PC-9 (cell line): ENCODE measurements at regions not wholly inside any gene's neighbourhood (a gene's known extent, or its start where the extent isn't known, plus 50 kb on each side); places are given as distances from the start of the nearest gene placed in this dataset.

Experiments
- CTCF ChIP-seq: fragments of 200-600 bp; sonication (generic); conservative IDR thresholded peaks from 2 replicates; pipeline ENCODE4 v1.6.1; 2017; ENCODE audit warnings: mixed run types, antibody characterized with exemption, mild to moderate bottlenecking, moderate library complexity
- EZH2 ChIP-seq: fragments of 200-600 bp; sonication (generic); IDR thresholded peaks from 2 replicates; pipeline ENCODE4 v1.8.0; 2017; ENCODE audit warnings: antibody characterized with exemption, low read depth

- no peak for TF ChIP-seq CTCF
- no peak for TF ChIP-seq EZH2
Observed at GRCh38 chr2:138959031-138959430, 178.8 kb upstream of the NXPH2 start.
